SK-N-MC (cell line): ENCODE measurements at regions not wholly inside any gene's neighbourhood (a gene's known extent, or its start where the extent isn't known, plus 50 kb on each side); places are given as distances from the start of the nearest gene placed in this dataset.

Experiments used
- EZH2 ChIP-seq: fragments of 200-600 bp; sonication (generic); IDR thresholded peaks from one replicate; pipeline ENCODE4 v1.6.1; 2017; ENCODE audit warnings: antibody characterized with exemption
- FOXP2 ChIP-seq: optimal IDR thresholded peaks from 2 replicates; pipeline ENCODE3; 2011; ENCODE audit warnings: mild to moderate bottlenecking, moderate library complexity; ENCODE audit not compliant: insufficient read depth; ENCODE audit errors: extremely low read length, control extremely low read depth
- POLR2AphosphoS5 ChIP-seq: IDR thresholded peaks from 2 replicates; pipeline ENCODE4 v1.6.1; 2012; ENCODE audit warnings: mild to moderate bottlenecking, low read depth, low read length, borderline replicate concordance

DNA sequence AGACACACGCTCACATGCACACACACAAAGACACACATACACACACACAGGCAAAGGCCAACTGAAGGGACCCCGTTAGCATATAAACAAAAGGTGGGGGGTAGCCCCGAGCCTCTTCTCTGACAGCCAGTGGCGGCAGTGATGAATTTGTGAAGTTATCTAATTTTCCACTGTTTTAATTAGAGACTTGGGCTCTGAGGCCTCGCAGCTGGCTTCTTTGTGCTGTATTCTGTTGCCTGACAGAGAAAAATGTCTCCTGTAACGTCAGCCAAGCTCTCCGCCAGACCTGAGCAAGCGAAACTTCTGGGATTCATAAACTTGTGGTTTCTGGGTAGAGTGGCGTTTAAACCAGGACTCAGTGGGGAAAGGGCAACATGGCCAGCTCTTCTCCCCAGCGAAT lies 113.9 kb upstream of the FOXF1 start:
- TF ChIP-seq POLR2AphosphoS5 = no peak
- TF ChIP-seq EZH2 = no peak
- no peak for TF ChIP-seq FOXP2
